ENCODE measurements at regions not wholly inside any gene's neighbourhood (a gene's known extent, or its start where the extent isn't known, plus 50 kb on each side); places are given as distances from the start of the nearest gene placed in this dataset.

GRCh38 chr5:40401284-40402006, 278.3 kb upstream of the PTGER4 start:
- no peak for TF ChIP-seq CTCF (IDR thresholded peaks at IDR 0.05; ENCODE audit: low read depth, low read length, missing control alignments)
- no peak for DNase-seq (ENCODE audit: low read depth)
- in situ Hi-C loops (cut with HindIII; ENCODE audit: low sequenced_read_pairs), result no loop called here
- H3K4me3 ChIP-seq (ENCODE audit: low read depth, low read length), result no peak overlapping the region

GRCh38 chr5:40400245-40400644, 279.5 kb upstream of the PTGER4 start:
- in situ Hi-C loops (cut with HindIII; ENCODE audit: low sequenced_read_pairs), result no loop called here
- DNase-seq (ENCODE audit: low read depth), result no peak
- TF ChIP-seq CTCF (IDR thresholded peaks at IDR 0.05; ENCODE audit: low read depth, low read length, missing control alignments), result no peak
- no peak overlapping the region for H3K4me3 ChIP-seq (ENCODE audit: low read depth, low read length)

GRCh38 chr5:40399349-40399748, 280.4 kb upstream of the PTGER4 start:
- DNase-seq (ENCODE audit: low read depth), result no peak
- in situ Hi-C loops (cut with HindIII; ENCODE audit: low sequenced_read_pairs), result no loop called here
- no peak overlapping the region for H3K4me3 ChIP-seq (ENCODE audit: low read depth, low read length)
- no peak for TF ChIP-seq CTCF (IDR thresholded peaks at IDR 0.05; ENCODE audit: low read depth, low read length, missing control alignments)

- no peak for DNase-seq (ENCODE audit: low read depth)
- H3K4me3 ChIP-seq (ENCODE audit: low read depth, low read length), result no peak overlapping the region
- no peak for TF ChIP-seq CTCF (IDR thresholded peaks at IDR 0.05; ENCODE audit: low read depth, low read length, missing control alignments)
- in situ Hi-C loops (cut with HindIII; ENCODE audit: low sequenced_read_pairs), result no loop called here
These were observed 281.7 kb upstream of the PTGER4 start for GRCh38 chr5:40397976-40398375.

GRCh38 chr5:40397091-40397490, 282.6 kb upstream of the PTGER4 start:
- no peak overlapping the region for H3K4me3 ChIP-seq (ENCODE audit: low read depth, low read length)
- in situ Hi-C loops (cut with HindIII; ENCODE audit: low sequenced_read_pairs), result no loop called here
- no peak for TF ChIP-seq CTCF (IDR thresholded peaks at IDR 0.05; ENCODE audit: low read depth, low read length, missing control alignments)
- DNase-seq (ENCODE audit: low read depth), result no peak

- in situ Hi-C loops (cut with HindIII; ENCODE audit: low sequenced_read_pairs), result no loop called here
- no peak for DNase-seq (ENCODE audit: low read depth)
- TF ChIP-seq CTCF (IDR thresholded peaks at IDR 0.05; ENCODE audit: low read depth, low read length, missing control alignments), result no peak
- no peak overlapping the region for H3K4me3 ChIP-seq (ENCODE audit: low read depth, low read length)
These were observed 283.4 kb upstream of the PTGER4 start for GRCh38 chr5:40396317-40396716.

Measured in astrocyte of the cerebellum (primary cell).